GM10248 (cell line): ENCODE measurements at regions not wholly inside any gene's neighbourhood (a gene's known extent, or its start where the extent isn't known, plus 50 kb on each side); places are given as distances from the start of the nearest gene placed in this dataset.

Source experiments
- CTCF ChIA-PET: fragments of 300-600 bp; sonication (Branson Sonifier 250); formaldehyde crosslinking; extraction: SDS; loops from one replicate; lab custom pipeline; 2021; ENCODE audit warnings: antibody characterized with exemption; lab: Yijun Ruan, JAX
- POLR2A ChIA-PET: fragments of 350-650 bp; sonication (Branson Sonifier 250); formaldehyde crosslinking; extraction: SDS; loops from one replicate; lab custom pipeline; 2020; ENCODE audit warnings: antibody characterized with exemption; lab: Yijun Ruan, JAX
- DNase-seq: peaks from one replicate; pipeline ENCODE4 v3.0.0; 2012; ENCODE audit errors: extremely low spot score
- TF ChIP-seq, protein P1 (sequence below): IDR thresholded peaks from 2 replicates; pipeline ENCODE4 v1.5.1; 2012; ENCODE audit warnings: mild to moderate bottlenecking, low read depth; ENCODE audit errors: extremely low read depth, missing control alignments, control extremely low read depth

DNA sequence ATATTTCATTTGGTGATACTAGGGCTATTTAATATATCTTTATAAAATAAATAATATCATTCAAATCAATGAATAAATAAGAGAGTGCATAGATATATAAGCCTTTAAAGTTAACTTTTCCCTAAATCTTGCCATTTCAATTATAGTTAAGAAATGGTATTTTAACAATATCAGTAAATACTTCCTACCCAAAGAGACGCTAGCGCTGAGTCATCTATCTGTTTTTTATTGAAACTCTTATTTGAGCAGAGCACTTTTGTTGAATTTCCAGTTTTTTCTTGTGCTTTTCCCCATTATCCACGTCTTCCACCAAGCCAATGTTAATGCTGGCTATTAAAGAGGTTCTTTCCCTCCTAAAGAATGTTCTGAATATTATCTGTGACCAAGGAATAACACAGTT lies 639.3 kb downstream of the DSC3 start:
- no peak for DNase-seq
- CTCF ChIA-PET: no interaction called here
- TF ChIP-seq, protein P1, sequence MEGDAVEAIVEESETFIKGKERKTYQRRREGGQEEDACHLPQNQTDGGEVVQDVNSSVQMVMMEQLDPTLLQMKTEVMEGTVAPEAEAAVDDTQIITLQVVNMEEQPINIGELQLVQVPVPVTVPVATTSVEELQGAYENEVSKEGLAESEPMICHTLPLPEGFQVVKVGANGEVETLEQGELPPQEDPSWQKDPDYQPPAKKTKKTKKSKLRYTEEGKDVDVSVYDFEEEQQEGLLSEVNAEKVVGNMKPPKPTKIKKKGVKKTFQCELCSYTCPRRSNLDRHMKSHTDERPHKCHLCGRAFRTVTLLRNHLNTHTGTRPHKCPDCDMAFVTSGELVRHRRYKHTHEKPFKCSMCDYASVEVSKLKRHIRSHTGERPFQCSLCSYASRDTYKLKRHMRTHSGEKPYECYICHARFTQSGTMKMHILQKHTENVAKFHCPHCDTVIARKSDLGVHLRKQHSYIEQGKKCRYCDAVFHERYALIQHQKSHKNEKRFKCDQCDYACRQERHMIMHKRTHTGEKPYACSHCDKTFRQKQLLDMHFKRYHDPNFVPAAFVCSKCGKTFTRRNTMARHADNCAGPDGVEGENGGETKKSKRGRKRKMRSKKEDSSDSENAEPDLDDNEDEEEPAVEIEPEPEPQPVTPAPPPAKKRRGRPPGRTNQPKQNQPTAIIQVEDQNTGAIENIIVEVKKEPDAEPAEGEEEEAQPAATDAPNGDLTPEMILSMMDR: no peak
- POLR2A ChIA-PET: no interaction called here

- POLR2A ChIA-PET: no interaction called here
- CTCF ChIA-PET: interaction anchor here (1.1 kb wide), 1 partner anchor 17 kb away, joined by 3 read pairs; no protein-coding TSS in a partner anchor
Measured at GRCh38 chr18:30387401-30387800, 655.1 kb downstream of the DSC3 start.

GRCh38 chr18:30386624-30387023 lies 655.9 kb downstream of the DSC3 start:
- no peak for DNase-seq
- CTCF ChIA-PET: interaction anchor here (1.1 kb wide), 1 partner anchor 16 kb away, joined by 3 read pairs; no protein-coding TSS in a partner anchor
- POLR2A ChIA-PET: no interaction called here
- TF ChIP-seq, protein P1: no peak

More at GRCh38 chr18:30387401-30387800, 655.1 kb downstream of the DSC3 start:
- no peak for DNase-seq
- TF ChIP-seq, protein P1: no peak

DNA sequence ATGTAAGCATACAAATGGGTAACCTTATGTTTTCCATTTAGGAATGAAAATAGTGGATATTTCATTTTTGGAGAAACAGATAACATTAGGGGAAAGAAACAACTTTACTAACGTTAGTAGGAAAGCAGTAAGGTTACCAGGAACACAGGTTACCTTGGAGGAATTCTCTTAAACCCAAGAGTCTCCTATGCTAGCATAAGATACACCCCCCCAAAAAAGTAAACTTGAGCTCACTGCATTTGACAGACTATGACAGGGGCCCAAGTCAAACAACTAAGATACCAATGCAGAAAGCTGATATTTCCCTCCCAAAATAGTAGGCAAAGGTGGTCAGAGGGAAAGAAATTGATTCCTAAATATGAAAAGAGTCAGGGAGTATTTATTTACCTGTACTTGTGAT lies 656.9 kb downstream of the DSC3 start:
- ChIA-PET POLR2A (no interaction called here), CTCF (interaction anchor here (1.1 kb wide), 1 partner anchor 16 kb away, joined by 3 read pairs; no protein-coding TSS in a partner anchor)
- no peak for DNase-seq
- TF ChIP-seq, protein P1: no peak

GRCh38 chr18:30381826-30382225 lies 660.7 kb downstream of the DSC3 start:
- ChIA-PET POLR2A (no interaction called here), CTCF (interaction anchor here (1.6 kb wide), 1 partner anchor 18 kb away, joined by 3 read pairs; no protein-coding TSS in a partner anchor)
- TF ChIP-seq, protein P1: no peak
- DNase-seq: no peak

DNA sequence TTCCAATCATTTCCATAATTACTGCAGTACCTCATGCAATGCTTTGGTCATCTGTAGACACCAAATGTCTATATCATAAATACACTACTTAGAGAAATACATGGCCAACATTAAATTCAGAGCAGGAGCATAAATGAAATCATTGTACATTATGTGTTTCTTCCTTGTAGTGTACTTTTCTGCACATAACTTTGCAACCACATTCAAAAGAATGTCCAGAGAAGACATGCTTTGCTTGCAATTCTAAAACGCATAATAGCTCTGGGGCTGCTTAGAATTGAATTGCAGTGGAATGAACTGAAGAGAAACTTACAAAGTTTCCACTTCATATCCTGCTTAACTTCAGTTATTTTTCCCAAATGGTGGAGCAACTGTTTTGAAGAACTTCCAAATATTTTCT lies 664.4 kb downstream of the DSC3 start:
- ChIA-PET POLR2A (no interaction called here), CTCF (interaction anchor here (1.0 kb wide), 1 partner anchor 34 kb away, joined by 4 read pairs; no protein-coding TSS in a partner anchor)
- TF ChIP-seq, protein P1: no peak
- DNase-seq: no peak
